NOMO-1 treated with dmso at 0.1 percent for 144 hours (cell line): ENCODE measurements at regions not wholly inside any gene's neighbourhood (a gene's known extent, or its start where the extent isn't known, plus 50 kb on each side); places are given as distances from the start of the nearest gene placed in this dataset.
"Not testable (repeated sequence)": the region's sequence is repeated elsewhere in the genome, so short reads cannot be mapped to it uniquely, and the experiment has no call there.

ENCODE experiments used
- DNase-seq: peaks from one replicate; lab custom pipeline; 2025; ENCODE audit not compliant: unreplicated experiment; lab: John Stamatoyannopoulos, UW

DNA sequence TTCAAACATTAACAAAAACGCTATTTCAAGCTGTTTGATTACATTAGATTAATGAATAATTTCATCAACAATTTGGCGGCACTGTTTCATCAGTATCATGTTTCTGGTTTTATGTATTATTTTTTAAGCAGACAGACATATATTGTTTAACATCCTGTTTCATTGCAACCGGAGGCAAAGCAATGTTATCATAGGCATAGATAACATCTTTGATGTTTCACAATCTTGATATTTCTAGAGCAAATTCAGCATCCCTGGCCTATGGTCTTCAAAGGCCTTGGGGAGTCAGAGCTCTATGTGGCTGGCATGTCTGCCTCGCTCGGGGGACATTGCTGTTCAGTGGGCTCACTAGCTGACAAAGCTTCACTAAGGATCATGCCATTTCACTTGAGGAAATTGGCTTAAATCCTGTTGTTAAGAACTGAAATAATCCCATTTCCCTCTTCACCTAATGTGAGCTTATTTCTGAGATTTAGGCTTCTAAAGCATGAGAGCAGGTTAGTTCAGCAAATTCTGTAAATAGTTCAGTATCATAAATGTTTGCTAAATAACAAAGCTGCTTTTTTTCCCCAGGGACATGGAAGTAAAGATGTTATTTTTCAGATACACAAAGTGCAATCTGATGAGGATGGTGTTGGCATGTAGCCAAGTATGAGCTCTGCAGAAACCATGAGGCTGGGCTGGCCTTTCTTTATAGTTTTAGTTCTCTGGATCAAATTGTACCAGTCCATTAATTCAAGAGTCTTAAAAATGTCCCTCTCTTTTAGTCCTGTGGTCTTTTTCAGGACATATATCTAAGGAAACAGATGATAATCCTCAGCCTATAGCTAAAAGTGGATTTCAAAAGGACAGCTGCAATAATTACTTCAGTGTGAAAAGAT is 941.4 kb downstream of the PLOD2 start:
- DNase-seq, result no peak

DNA sequence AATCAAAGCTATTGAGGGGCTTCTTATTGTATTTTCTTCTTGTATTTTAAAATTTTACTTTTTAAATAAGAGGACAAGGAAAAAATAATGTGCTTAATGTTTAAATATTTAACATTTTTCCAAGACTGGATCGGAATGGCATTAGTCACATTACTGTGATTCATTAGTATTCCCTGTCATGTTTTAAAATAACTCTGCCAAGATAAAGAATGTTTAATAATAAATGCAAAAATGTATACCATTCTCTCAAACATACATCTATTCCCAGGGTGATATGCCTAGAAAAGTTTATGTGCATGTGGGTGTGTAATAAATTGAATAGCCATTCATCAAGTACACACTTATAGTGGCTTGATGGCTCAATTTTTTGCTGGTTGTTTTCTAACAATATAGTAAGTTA is 936.1 kb downstream of the PLOD2 start:
- no peak for DNase-seq

DNA sequence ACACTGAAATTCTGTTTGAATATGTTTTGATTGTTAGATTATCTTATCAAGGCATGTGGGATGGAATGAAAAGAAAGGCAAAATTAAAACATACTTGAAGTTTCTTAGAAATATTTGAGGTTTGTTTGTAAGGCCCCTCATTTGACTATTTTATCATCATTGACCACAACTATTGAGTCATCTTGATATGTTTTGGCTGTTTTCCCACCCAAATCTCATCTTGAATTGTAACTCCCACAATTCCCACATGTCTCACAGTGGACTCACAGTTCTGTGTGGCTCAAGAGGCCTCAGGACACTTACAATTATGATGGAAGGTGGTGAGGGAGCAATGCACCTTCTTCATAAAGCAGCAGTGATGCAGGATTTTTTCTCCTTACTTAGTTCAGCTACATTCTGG is 917.1 kb downstream of the PLOD2 start:
- no peak for DNase-seq

DNA sequence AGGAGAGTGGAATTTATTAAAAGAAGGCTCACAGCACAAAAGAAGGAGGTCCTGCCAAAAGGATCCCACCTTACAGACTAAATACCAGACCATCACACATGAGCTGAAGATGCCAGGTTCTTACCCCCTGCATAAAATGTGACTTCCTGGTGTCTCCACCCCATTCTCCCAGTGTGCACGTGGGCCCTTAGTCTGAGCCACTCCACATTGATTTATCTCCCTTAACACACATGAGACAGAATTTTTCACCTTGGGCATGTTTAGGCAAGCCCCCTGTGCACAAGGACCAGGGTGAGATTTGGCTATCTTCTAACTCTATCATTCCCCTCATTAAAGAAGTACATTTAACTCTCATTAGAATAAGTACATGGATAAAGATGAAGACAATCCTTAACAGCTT is 916.7 kb downstream of the PLOD2 start:
- DNase-seq, result no peak

- no peak for DNase-seq
Measured at GRCh38 chr3:145246291-145246690, 914.7 kb downstream of the PLOD2 start.

GRCh38 chr3:145248928-145249327 is 912.1 kb downstream of the PLOD2 start:
- no peak for DNase-seq

DNA sequence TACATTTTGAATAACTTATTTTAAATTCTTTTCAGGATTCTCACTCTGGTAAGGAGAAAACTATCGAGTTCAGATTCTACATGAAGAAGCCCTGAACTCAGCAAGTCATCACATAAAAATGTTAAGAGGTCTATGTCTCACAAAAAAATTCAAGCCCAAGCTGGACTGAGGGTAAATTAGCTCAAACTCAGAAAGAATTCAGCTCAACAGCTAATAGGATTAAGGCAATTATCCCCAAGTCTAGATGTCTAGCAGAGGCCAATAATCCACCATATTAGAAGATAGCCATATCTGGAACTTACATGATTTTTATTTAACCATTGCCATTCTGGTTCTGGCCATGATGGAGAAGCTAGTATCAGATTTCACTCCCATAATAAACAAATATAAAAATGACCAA is 909.7 kb downstream of the PLOD2 start:
- no peak for DNase-seq

- not testable (repeated sequence) for DNase-seq
Measured at GRCh38 chr3:145257967-145258366, 903.0 kb downstream of the PLOD2 start.

GRCh38 chr3:145259166-145259880 is 901.7 kb downstream of the PLOD2 start:
- DNase-seq, result no peak

DNA sequence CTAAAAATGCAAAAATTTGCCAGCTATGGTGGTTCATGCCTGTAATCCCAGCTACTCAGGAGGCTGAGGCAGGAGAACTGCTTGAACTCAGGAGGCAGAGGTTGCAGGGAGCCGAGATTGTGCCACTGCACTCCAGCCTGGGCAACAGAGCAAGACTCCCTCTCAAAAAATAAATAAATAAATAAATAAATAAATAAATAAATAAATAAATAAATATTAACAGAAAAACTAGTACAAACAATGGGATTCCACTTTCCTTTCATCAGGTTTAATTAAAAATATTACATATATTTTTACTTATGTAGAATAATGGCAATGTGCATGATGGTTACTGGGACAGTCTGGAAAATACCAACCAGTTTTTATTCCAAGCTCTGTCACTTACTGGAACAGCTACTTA is 897.5 kb downstream of the PLOD2 start:
- not testable (repeated sequence) for DNase-seq

GRCh38 chr3:145266368-145266767 is 894.6 kb downstream of the PLOD2 start:
- no peak for DNase-seq

GRCh38 chr3:145269106-145269505 is 891.9 kb downstream of the PLOD2 start:
- DNase-seq, result no peak

GRCh38 chr3:145272684-145273083 is 888.3 kb downstream of the PLOD2 start:
- no peak for DNase-seq

DNA sequence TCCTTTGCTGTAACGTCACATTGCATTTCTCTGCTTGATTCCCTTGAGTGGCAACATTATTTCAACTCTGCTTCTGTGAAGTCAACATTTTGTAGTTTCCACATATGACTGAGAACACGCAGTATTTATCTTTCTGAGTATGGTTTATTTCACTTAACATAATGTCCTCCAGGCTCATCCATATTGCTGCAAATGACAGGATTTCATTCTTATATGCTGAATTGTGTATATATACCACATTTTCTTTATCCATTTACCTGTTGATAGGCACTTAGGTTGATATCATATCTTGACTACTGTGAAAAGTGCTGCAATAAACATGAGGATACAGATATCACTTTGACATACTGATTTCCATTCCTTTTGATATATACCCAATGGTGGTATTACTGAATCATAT is 878.5 kb downstream of the PLOD2 start:
- no peak for DNase-seq

DNA sequence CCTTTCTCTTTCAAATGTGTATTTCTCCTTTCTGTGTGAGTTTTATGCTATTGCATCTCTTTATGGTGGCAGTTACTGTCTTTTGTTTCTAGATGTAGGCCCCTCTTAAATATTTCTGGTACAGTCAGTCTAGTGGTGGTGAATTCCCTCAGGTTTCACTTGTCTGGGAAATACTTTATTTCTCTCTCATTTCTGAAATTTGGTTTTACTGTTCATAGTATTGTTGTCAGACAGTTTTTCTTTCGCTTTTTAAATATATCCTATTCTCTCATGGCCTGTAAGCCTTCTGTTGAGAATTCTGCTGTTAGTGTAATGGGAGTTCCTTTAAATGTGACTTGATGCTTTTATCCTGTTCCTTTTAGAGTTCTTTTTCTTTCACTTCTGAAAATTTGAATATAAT is 874.0 kb downstream of the PLOD2 start:
- no peak for DNase-seq

GRCh38 chr3:145290010-145290409 is 871.0 kb downstream of the PLOD2 start:
- DNase-seq, result no peak

GRCh38 chr3:145294572-145294971 is 866.4 kb downstream of the PLOD2 start:
- DNase-seq, result no peak

GRCh38 chr3:145307272-145307671 is 853.7 kb downstream of the PLOD2 start:
- DNase-seq, result no peak

- no peak for DNase-seq
Measured at GRCh38 chr3:145313751-145314150, 847.2 kb downstream of the PLOD2 start.

DNA sequence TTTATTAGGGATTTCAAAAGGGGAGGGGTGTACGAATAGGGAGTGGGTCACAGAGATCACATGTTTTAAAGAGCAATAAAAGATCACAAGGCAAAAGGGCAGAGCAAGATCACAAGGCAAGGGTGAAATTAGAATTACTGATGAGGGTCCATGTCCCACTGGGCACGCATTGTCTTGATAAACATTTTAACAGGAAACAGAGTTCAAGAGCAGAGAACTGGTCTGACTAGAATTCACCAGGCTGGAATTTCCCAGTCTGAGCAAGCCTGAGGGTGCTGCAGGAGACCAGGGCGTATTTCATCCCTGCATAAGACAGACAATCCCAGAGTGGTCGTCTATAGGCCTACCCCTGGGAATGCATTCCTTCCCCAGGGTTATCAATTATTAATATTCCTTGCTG is 844.7 kb downstream of the PLOD2 start:
- not testable (repeated sequence) for DNase-seq

DNA sequence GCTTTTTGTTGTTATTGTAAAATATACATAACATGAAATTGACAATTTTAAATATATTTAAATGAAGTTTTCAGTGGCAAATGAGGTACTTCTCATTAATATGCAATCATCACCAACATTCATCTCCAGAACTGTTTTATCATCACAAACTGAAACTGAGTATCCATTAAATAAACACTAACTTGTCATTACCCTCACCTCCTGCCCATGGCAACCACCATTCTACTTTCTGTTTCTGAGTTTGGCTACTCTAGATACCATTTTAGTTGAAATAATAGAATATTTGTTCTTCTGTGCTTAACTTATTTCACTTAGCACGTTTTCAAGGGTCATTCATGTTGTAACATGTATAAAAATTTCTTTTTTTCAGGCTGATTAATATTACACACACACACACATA is 834.3 kb downstream of the PLOD2 start:
- DNase-seq, result no peak

GRCh38 chr3:145333427-145333826 is 827.6 kb downstream of the PLOD2 start:
- DNase-seq, result not testable (repeated sequence)
